ENCODE measurements at regions not wholly inside any gene's neighbourhood (a gene's known extent, or its start where the extent isn't known, plus 50 kb on each side); places are given as distances from the start of the nearest gene placed in this dataset.

DNA sequence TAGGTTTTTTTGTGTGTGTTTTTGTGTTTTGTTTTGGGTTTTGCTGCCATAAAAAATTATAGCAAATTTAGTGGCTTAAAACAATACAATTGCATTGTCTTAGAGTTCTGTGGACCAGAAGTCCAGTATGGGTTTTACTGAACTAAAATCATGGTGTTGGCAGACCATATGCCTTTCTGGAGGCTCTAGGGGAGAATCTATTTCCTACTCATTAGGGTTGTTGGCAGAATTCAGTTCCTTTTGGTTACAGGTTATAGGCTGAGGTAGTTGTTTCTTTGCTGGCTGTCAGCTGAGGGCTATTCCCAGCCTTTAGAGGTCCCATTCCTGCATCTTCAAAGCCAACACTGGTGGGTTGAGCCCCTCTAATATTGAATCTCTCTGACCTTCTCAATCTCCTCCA, 181.3 kb downstream of the IBTK start:
- DNase-seq (ENCODE audit: insufficient read length, low spot score, missing footprints) = no peak
- no peak for TF ChIP-seq CTCF (IDR thresholded peaks at IDR 0.05; ENCODE audit: extremely low read depth, low read depth, low read length)
- Histone ChIP-seq H3K79me2 (ENCODE audit: insufficient read depth, low read length) (no peaks in the 10 kb centered on the region), H3K4me1 (ENCODE audit: insufficient read depth, low read length) (peaks cover 3% of the 10 kb centered on the region), H3K36me3 (ENCODE audit: insufficient read depth, low read length) (no peaks in the 10 kb centered on the region), H3K4me2 (ENCODE audit: insufficient read depth, low read length) (no peak overlapping the region), H3K27ac (ENCODE audit: low read depth, low read length) (no peak overlapping the region), H3K9me3 (ENCODE audit: low read depth, low read length) (no peaks in the 10 kb centered on the region), H4K20me1 (ENCODE audit: insufficient read depth, low read length) (no peaks in the 10 kb centered on the region), H3K4me3 (ENCODE audit: insufficient read depth, low read length) (no peak overlapping the region), H2AFZ (ENCODE audit: low read length) (peak overlapping the region; percentile 40), H3K27me3 (ENCODE audit: insufficient read depth, low read length) (no peaks in the 10 kb centered on the region)

- H3K4me2 ChIP-seq (ENCODE audit: insufficient read depth, low read length) = no peak overlapping the region
- no peak overlapping the region for H3K4me3 ChIP-seq (ENCODE audit: insufficient read depth, low read length)
- no peaks in the 10 kb centered on the region for H4K20me1 ChIP-seq (ENCODE audit: insufficient read depth, low read length)
- no peak for TF ChIP-seq CTCF (IDR thresholded peaks at IDR 0.05; ENCODE audit: extremely low read depth, low read depth, low read length)
- no peak for DNase-seq (ENCODE audit: insufficient read length, low spot score, missing footprints)
- no peaks in the 10 kb centered on the region for H3K36me3 ChIP-seq (ENCODE audit: insufficient read depth, low read length)
- no peak overlapping the region for H3K27ac ChIP-seq (ENCODE audit: low read depth, low read length)
- H3K79me2 ChIP-seq (ENCODE audit: insufficient read depth, low read length) = no peaks in the 10 kb centered on the region
- peaks cover 3% of the 10 kb centered on the region for H3K4me1 ChIP-seq (ENCODE audit: insufficient read depth, low read length)
- H3K9me3 ChIP-seq (ENCODE audit: low read depth, low read length) = no peaks in the 10 kb centered on the region
- no peak overlapping the region for H2AFZ ChIP-seq (ENCODE audit: low read length)
- H3K27me3 ChIP-seq (ENCODE audit: insufficient read depth, low read length) = no peaks in the 10 kb centered on the region
Observed at GRCh38 chr6:82063574-82063973, 184.0 kb downstream of the IBTK start.

- Histone ChIP-seq H3K27me3 (ENCODE audit: insufficient read depth, low read length) (no peaks in the 10 kb centered on the region), H3K36me3 (ENCODE audit: insufficient read depth, low read length) (no peaks in the 10 kb centered on the region), H3K4me2 (ENCODE audit: insufficient read depth, low read length) (no peak overlapping the region), H4K20me1 (ENCODE audit: insufficient read depth, low read length) (no peaks in the 10 kb centered on the region), H3K4me3 (ENCODE audit: insufficient read depth, low read length) (no peak overlapping the region), H3K4me1 (ENCODE audit: insufficient read depth, low read length) (peaks cover 11% of the 10 kb centered on the region), H3K79me2 (ENCODE audit: insufficient read depth, low read length) (no peaks in the 10 kb centered on the region), H3K27ac (ENCODE audit: low read depth, low read length) (no peak overlapping the region), H2AFZ (ENCODE audit: low read length) (no peak overlapping the region), H3K9me3 (ENCODE audit: low read depth, low read length) (no peaks in the 10 kb centered on the region)
- no peak for TF ChIP-seq CTCF (IDR thresholded peaks at IDR 0.05; ENCODE audit: extremely low read depth, low read depth, low read length)
- DNase-seq (ENCODE audit: insufficient read length, low spot score, missing footprints) = no peak
Observed at GRCh38 chr6:82062219-82062618, 185.3 kb downstream of the IBTK start.

GRCh38 chr6:82057846-82058554, 189.5 kb downstream of the IBTK start:
- Histone ChIP-seq H3K4me2 (ENCODE audit: insufficient read depth, low read length) (peak overlapping the region; percentile 19), H3K4me3 (ENCODE audit: insufficient read depth, low read length) (no peak overlapping the region), H3K27ac (ENCODE audit: low read depth, low read length) (no peak overlapping the region), H3K9me3 (ENCODE audit: low read depth, low read length) (no peaks in the 10 kb centered on the region), H3K36me3 (ENCODE audit: insufficient read depth, low read length) (no peaks in the 10 kb centered on the region), H4K20me1 (ENCODE audit: insufficient read depth, low read length) (no peaks in the 10 kb centered on the region), H2AFZ (ENCODE audit: low read length) (peak overlapping the region; percentile 47), H3K27me3 (ENCODE audit: insufficient read depth, low read length) (no peaks in the 10 kb centered on the region), H3K4me1 (ENCODE audit: insufficient read depth, low read length) (peaks cover 8% of the 10 kb centered on the region), H3K79me2 (ENCODE audit: insufficient read depth, low read length) (no peaks in the 10 kb centered on the region)
- no peak for TF ChIP-seq CTCF (IDR thresholded peaks at IDR 0.05; ENCODE audit: extremely low read depth, low read depth, low read length)
- no peak for DNase-seq (ENCODE audit: insufficient read length, low spot score, missing footprints)

Measured in osteoblast (primary cell).